Fibroblast of lung (primary cell): ENCODE measurements at regions not wholly inside any gene's neighbourhood (a gene's known extent, or its start where the extent isn't known, plus 50 kb on each side); places are given as distances from the start of the nearest gene placed in this dataset.

ENCODE experiments used
- DNase-seq, 2 donors: peaks; one replicate each; pipeline versions ENCODE4 v3.0.0 to v3.0.0-alpha.2; 2010; ENCODE audit warnings: low read depth in 2 of 2
- H2AFZ ChIP-seq: 2 replicates; pipeline ENCODE4 v1.5.1; 2012; ENCODE audit warnings: low read length, control low read depth, inconsistent platforms
- H3K27ac ChIP-seq: 2 replicates; pipeline ENCODE4 v1.5.1; 2011; ENCODE audit warnings: low read length, control low read depth; ENCODE audit not compliant: insufficient read depth
- H3K27me3 ChIP-seq: 2 replicates; pipeline ENCODE4 v1.5.1; 2011; ENCODE audit warnings: mild to moderate bottlenecking, low read length; ENCODE audit not compliant: control insufficient read depth, insufficient read depth
- H3K36me3 ChIP-seq: 2 replicates; pipeline ENCODE4 v1.5.1; 2011; ENCODE audit warnings: low read length; ENCODE audit not compliant: control insufficient read depth, insufficient read depth
- H3K4me1 ChIP-seq: 2 replicates; pipeline ENCODE4 v1.5.1; 2011; ENCODE audit warnings: low read length; ENCODE audit not compliant: control insufficient read depth, insufficient read depth; ENCODE audit errors: extremely low read depth
- H3K4me2 ChIP-seq: 2 replicates; pipeline ENCODE4 v1.5.1; 2011; ENCODE audit warnings: low read length, control low read depth; ENCODE audit not compliant: insufficient read depth; ENCODE audit errors: extremely low read depth
- H3K4me3 ChIP-seq, 4 experiments: fragments of 200-600 bp in 1 of 4; sonication (generic) in 1 of 4; replicated peaks in 1 of 4; 2 replicates each; pipeline ENCODE4 v1.5.1; 2011 to 2016; ENCODE audit warnings: low read length in 4 of 4, low read depth in 3 of 4, mild to moderate bottlenecking in 3 of 4, control low read depth in 2 of 4, inconsistent platforms in 1 of 4, mixed read lengths in 1 of 4; ENCODE audit not compliant: insufficient read depth in 1 of 4; ENCODE audit errors: control extremely low read depth in 1 of 4
- H3K79me2 ChIP-seq: 2 replicates; pipeline ENCODE4 v1.5.1; 2012; ENCODE audit warnings: mild to moderate bottlenecking, low read length, inconsistent platforms; ENCODE audit not compliant: control insufficient read depth, insufficient read depth
- H3K9ac ChIP-seq: 2 replicates; pipeline ENCODE4 v1.5.1; 2011; ENCODE audit warnings: mild to moderate bottlenecking, low read length, control low read depth; ENCODE audit not compliant: insufficient read depth
- H3K9me3 ChIP-seq: 2 replicates; pipeline ENCODE4 v1.5.1; 2012; ENCODE audit warnings: low read depth, low read length; ENCODE audit not compliant: control insufficient read depth, insufficient read depth
- H4K20me1 ChIP-seq: 2 replicates; pipeline ENCODE4 v1.5.1; 2011; ENCODE audit warnings: low read length; ENCODE audit not compliant: control insufficient read depth, insufficient read depth; ENCODE audit errors: extremely low read depth
- CTCF ChIP-seq, 2 donors: IDR thresholded peaks in 1 of 2; conservative IDR thresholded peaks in 1 of 2; 1 replicate in 1 of 2; 2 replicates in 1 of 2; pipeline ENCODE4 v1.5.1; 2011 to 2012; ENCODE audit warnings: low read length in 2 of 2, control low read depth in 1 of 2, inconsistent platforms in 1 of 2, low read depth in 1 of 2, mild to moderate bottlenecking in 1 of 2
- EZH2 ChIP-seq: IDR thresholded peaks from 2 replicates; pipeline ENCODE4 v1.5.1; 2012; ENCODE audit warnings: low read length, control low read depth, mild to moderate bottlenecking; ENCODE audit errors: missing control alignments

GRCh38 chr5:72634444-72634843 is 127.2 kb upstream of the ZNF366 start:
- Histone ChIP-seq H2AFZ (peak overlapping the region; percentile 47), H3K4me3 (no peak overlapping the region), H3K27me3 (no peaks in the 10 kb centered on the region), H3K9me3 (no peaks in the 10 kb centered on the region), H3K4me2 (no peak overlapping the region), H3K36me3 (no peaks in the 10 kb centered on the region), H4K20me1 (no peaks in the 10 kb centered on the region), H3K27ac (peak overlapping the region; percentile 13), H3K79me2 (no peaks in the 10 kb centered on the region), H3K9ac (no peak overlapping the region), H3K4me1 (peaks cover 16% of the 10 kb centered on the region)
- TF ChIP-seq CTCF (conservative IDR thresholded peaks at IDR 0.05 in 1 of 2, IDR thresholded peaks at IDR 0.05 in 1 of 2; ENCODE audit: low read depth in 1 of 2, low read length in 2 of 2) = no peak
- no peak for TF ChIP-seq EZH2
- DNase-seq = peak in 1 of 2 donors; percentile 50

DNA sequence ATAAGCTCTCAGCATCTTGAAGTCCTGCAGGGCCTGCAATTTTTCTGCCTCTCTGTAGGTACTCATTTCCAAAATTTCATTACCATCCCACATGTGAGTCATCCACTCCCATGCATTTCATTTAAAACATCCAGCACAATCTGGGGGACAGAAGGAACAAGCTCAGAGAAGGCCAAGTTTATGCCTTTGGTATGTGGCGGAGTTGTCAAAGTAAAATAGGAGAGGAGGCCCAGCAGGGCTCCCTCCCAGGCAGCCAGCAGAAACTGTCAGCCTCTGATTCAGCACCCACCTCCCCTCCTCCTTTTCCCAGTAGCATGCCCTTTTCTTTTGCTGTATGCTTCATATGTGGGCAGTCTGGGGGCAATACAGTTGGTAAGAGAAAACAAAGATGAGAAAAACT is 126.4 kb upstream of the ZNF366 start:
- peaks cover 16% of the 10 kb centered on the region for H3K4me1 ChIP-seq
- H3K4me2 ChIP-seq = peak overlapping the region; percentile 40
- no peaks in the 10 kb centered on the region for H4K20me1 ChIP-seq
- no peak overlapping the region for H3K9ac ChIP-seq
- peak; percentile 75 to 82 for DNase-seq
- no peaks in the 10 kb centered on the region for H3K79me2 ChIP-seq
- H2AFZ ChIP-seq = no peak overlapping the region
- no peaks in the 10 kb centered on the region for H3K36me3 ChIP-seq
- TF ChIP-seq EZH2 (no peak), CTCF (conservative IDR thresholded peaks at IDR 0.05 in 1 of 2, IDR thresholded peaks at IDR 0.05 in 1 of 2; ENCODE audit: low read depth in 1 of 2, low read length in 2 of 2) (no peak)
- H3K4me3 ChIP-seq = no peak overlapping the region
- H3K9me3 ChIP-seq = no peaks in the 10 kb centered on the region
- H3K27me3 ChIP-seq = no peaks in the 10 kb centered on the region
- peak overlapping the region; percentile 13 for H3K27ac ChIP-seq

DNA sequence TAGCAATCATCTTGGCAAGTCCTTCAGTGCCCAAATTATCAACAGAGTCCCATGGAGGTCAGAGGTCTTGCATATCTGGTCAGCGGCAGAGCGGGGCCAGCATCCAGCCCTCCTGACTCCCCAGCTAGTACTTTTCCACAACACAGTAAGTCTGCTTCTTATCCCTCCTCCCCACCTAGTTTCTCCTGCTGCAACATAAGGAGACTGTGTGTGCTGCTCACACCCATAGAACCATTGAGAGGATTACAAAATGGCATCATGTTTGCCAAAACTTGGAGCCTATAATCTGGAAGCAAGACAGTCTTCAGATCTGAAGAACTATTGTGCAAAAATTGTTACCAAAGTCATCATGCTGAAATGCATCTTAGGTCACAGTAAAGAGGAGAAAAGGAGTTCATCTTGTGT is 125.8 kb upstream of the ZNF366 start:
- H3K9me3 ChIP-seq = no peaks in the 10 kb centered on the region
- DNase-seq = peak in 1 of 2 donors; percentile 72
- no peak for TF ChIP-seq EZH2
- no peak for TF ChIP-seq CTCF (conservative IDR thresholded peaks at IDR 0.05 in 1 of 2, IDR thresholded peaks at IDR 0.05 in 1 of 2; ENCODE audit: low read depth in 1 of 2, low read length in 2 of 2)
- H3K4me3 ChIP-seq = no peak overlapping the region
- H3K79me2 ChIP-seq = no peaks in the 10 kb centered on the region
- H3K27me3 ChIP-seq = no peaks in the 10 kb centered on the region
- no peaks in the 10 kb centered on the region for H3K36me3 ChIP-seq
- peaks cover 16% of the 10 kb centered on the region for H3K4me1 ChIP-seq
- no peak overlapping the region for H3K27ac ChIP-seq
- no peak overlapping the region for H3K9ac ChIP-seq
- H3K4me2 ChIP-seq = peak overlapping the region; percentile 46
- no peaks in the 10 kb centered on the region for H4K20me1 ChIP-seq
- H2AFZ ChIP-seq = peak overlapping the region; percentile 31
